Astrocyte of the cerebellum (primary cell): ENCODE measurements at regions not wholly inside any gene's neighbourhood (a gene's known extent, or its start where the extent isn't known, plus 50 kb on each side); places are given as distances from the start of the nearest gene placed in this dataset.

Experiments used
- DNase-seq: peaks from one replicate; pipeline ENCODE4 v3.0.0-alpha.2; 2011; ENCODE audit warnings: low read depth
- H3K4me3 ChIP-seq: 2 replicates; pipeline ENCODE4 v1.5.1; 2011; ENCODE audit warnings: mild to moderate bottlenecking, low read depth, low read length, moderate library complexity
- in situ Hi-C: cut with HindIII; loops from 2 replicates; pipeline ENCODE4 v1.10.0; 2017; ENCODE audit warnings: low sequenced_read_pairs
- TF ChIP-seq, protein P1 (sequence below): IDR thresholded peaks from 2 replicates; pipeline ENCODE4 v1.5.1; 2012; ENCODE audit warnings: low read length, low read depth, moderate library complexity, mild to moderate bottlenecking; ENCODE audit errors: missing control alignments

DNA sequence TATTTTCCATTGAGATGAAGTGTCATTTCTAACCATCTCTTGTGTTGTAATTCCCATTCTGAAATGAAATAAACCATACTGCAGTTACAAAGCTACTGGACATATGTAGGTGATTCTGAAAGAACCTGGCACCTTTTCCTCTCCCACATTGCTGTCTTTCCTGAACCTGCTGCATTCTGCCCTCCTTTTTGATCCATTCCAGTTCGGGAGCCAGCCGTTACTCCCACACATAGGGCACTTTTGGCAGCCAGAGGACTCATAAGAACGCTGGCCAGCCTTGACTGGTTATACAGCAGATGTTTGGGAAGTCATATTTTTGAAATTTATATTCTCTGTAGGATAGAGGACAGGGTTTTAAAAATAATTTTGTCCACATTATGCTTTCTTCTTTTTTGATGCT is 369.8 kb upstream of the CDH7 start:
- no peak overlapping the region for H3K4me3 ChIP-seq
- TF ChIP-seq, protein P1, sequence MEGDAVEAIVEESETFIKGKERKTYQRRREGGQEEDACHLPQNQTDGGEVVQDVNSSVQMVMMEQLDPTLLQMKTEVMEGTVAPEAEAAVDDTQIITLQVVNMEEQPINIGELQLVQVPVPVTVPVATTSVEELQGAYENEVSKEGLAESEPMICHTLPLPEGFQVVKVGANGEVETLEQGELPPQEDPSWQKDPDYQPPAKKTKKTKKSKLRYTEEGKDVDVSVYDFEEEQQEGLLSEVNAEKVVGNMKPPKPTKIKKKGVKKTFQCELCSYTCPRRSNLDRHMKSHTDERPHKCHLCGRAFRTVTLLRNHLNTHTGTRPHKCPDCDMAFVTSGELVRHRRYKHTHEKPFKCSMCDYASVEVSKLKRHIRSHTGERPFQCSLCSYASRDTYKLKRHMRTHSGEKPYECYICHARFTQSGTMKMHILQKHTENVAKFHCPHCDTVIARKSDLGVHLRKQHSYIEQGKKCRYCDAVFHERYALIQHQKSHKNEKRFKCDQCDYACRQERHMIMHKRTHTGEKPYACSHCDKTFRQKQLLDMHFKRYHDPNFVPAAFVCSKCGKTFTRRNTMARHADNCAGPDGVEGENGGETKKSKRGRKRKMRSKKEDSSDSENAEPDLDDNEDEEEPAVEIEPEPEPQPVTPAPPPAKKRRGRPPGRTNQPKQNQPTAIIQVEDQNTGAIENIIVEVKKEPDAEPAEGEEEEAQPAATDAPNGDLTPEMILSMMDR, result no peak
- in situ Hi-C loops, result no loop called here
- DNase-seq, result no peak

DNA sequence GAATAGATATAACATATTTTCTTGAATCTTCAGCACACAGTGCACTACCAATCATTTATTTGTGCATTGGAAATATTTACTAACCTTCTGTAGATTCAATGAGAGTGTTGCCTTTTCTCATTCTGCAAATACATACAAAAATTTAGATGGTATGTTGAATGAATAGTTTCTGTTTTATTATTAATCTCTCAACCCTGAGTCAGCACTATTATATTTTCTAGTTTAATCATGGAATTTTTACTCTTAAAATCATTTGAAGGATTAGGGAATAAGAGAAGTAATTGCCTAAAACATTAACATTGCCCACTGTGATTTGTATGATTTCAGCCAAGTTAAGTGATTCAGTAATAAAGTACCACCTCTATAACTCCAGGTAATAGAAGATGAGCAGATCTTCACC is 370.2 kb upstream of the CDH7 start:
- TF ChIP-seq, protein P1, result no peak
- in situ Hi-C loops, result no loop called here
- DNase-seq, result no peak
- no peak overlapping the region for H3K4me3 ChIP-seq

DNA sequence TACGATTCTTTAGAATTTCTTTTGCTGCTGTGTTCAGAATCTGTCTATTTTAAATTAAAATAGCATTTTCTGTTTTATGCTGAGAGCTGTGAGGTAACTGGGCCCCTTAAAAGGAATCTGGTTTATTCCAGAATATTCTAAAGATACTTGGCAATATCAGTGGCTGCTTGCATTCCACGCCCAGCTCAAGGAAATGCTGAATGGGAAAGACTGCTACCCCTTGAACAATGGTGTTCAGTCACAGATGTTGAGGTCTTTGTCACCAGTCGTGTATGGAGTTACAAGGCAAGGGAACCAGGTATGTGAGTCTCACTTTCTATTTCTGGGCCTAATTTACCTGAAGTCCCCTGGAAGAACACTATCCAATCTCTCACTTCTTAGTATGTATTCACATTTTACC is 377.9 kb upstream of the CDH7 start:
- in situ Hi-C loops, result no loop called here
- TF ChIP-seq, protein P1, result no peak
- H3K4me3 ChIP-seq, result no peak overlapping the region
- DNase-seq, result no peak

DNA sequence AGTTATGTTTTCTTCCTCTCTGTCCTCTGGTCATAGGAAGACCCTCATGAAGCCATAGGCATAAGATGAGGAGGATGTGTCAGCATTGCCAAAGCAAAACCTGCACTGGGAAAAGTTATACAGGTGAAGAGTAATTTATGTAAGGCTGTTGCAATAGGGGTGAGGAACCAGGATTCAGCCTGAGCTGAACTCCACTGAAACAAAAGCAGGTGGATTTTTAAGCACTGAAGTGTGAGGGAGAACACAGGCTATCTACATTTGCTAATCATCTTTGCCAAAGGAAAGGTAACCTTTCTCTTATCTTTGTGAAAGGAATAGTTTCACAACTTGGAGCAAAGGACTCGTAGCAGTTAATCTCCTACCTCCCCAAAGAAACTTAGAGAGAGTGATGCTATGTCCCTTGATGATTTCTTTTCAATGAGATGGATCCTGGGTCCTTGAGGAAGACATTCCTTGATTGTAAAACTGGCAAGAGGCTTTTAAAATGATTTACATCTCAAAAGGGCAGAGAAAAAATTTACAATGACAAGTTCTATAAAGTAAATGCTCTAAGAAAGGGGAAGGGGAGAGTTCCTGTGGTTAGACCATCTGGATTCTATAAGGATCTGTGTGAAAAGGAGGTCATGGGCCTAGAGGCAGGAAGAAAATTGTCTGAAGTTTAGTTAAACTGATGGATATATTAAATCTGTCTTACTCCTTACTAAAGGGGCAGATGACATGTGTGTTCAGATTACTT is 385.4 kb upstream of the CDH7 start:
- in situ Hi-C loops, result no loop called here
- DNase-seq, result no peak
- TF ChIP-seq, protein P1, result no peak
- no peak overlapping the region for H3K4me3 ChIP-seq

DNA sequence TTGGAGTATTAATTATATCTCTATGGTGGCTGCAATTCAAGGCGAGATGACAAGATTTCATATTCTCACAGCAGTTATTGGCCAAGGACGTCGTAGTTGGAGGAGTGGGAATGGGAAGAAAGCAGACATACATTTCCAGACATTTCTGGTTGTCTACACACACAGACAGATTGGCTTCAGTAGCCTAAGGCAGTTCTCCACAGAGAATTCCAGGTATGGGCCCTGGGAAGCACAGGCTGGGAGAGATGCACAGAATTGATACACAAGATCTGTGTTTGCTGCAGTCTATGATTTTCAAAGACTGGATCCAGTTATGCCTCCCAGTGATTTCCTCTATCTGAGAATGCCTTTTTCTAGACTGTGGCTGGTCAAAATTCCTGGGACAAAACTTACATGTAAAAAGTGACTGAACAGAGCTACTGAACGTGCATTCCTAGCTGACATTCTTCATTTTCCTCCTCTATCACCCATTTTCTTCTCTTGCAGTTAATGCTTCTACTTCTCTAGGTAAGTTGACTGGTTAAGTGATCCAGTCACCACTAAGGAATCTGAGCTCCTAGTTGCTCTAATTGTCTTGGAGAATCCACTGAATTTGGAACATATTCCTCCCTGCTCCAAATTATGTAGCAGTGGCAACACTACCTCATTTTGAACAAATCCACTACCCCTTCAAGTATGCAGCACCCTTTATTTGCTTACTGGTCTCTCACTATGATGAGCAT is 386.7 kb upstream of the CDH7 start:
- H3K4me3 ChIP-seq, result no peak overlapping the region
- TF ChIP-seq, protein P1, result no peak
- DNase-seq, result no peak
- in situ Hi-C loops, result no loop called here

DNA sequence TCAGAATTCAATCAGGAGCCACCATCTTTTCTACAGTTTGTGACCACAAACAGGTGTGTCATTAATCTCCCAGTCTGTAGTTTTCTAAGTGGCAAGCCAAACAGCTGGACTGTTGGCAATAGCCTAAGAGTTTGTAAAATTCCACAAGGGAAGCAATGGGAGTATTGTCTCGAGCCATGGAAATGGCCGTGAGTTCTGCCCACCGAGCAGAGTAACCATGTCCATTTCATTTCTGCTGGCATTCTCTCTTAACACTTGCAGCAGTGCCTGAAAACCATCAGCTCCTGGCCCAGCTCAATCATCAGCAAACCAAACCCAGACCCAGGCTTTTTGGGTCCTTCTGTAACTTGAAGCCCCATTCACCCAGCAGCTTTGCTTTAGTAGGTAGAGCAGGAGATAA is 387.8 kb upstream of the CDH7 start:
- TF ChIP-seq, protein P1, result no peak
- no peak for DNase-seq
- no peak overlapping the region for H3K4me3 ChIP-seq
- in situ Hi-C loops, result no loop called here
